Heart left ventricle (tissue), 16 donors: ENCODE measurements at regions not wholly inside any gene's neighbourhood (a gene's known extent, or its start where the extent isn't known, plus 50 kb on each side); places are given as distances from the start of the nearest gene placed in this dataset.

Source experiments
- ATAC-seq, 4 donors: fragments of 200-7000 bp; cut with Tn5 transposase; one replicate each; pipeline ENCODE4 v1.9.1; 2020 to 2022; ENCODE audit warnings: moderate library complexity in 4 of 4, mild to moderate bottlenecking in 3 of 4, moderate number of reproducible peaks in 1 of 4
- DNase-seq, 5 donors: peaks; one replicate each; pipeline ENCODE4 v3.0.0-alpha.2; 2020
- H3K27ac ChIP-seq, 12 donors: fragments of 200-600 bp; sonication (generic) in 4 of 12; one replicate each; pipeline versions ENCODE4 v1.5.0 to v1.8.0; 2016 to 2022; ENCODE audit warnings: mild to moderate bottlenecking in 2 of 12
- H3K27me3 ChIP-seq, 9 donors: fragments of 200-600 bp; sonication (generic) in 2 of 9; one replicate each; pipeline versions ENCODE4 v1.5.1 to v1.8.0; 2016 to 2022; ENCODE audit warnings: mild to moderate bottlenecking in 3 of 9
- H3K36me3 ChIP-seq, 9 donors: fragments of 200-600 bp; sonication (generic) in 2 of 9; one replicate each; pipeline versions ENCODE4 v1.5.0 to v1.8.0; 2018 to 2022; ENCODE audit warnings: mild to moderate bottlenecking in 2 of 9
- H3K4me1 ChIP-seq, 12 donors: fragments of 200-600 bp; sonication (generic) in 4 of 12; one replicate each; pipeline versions ENCODE4 v1.5.0 to v1.8.0; 2016 to 2022; ENCODE audit warnings: mild to moderate bottlenecking in 3 of 12
- H3K4me3 ChIP-seq, 12 donors: fragments of 200-600 bp; sonication (generic) in 4 of 12; one replicate each; pipeline versions ENCODE4 v1.5.0 to v1.8.0; 2017 to 2022; ENCODE audit warnings: mild to moderate bottlenecking in 9 of 12, moderate library complexity in 4 of 12
- H3K9me3 ChIP-seq, 12 donors: fragments of 200-600 bp; sonication (generic) in 4 of 12; one replicate each; pipeline versions ENCODE4 v1.5.0 to v1.8.0; 2016 to 2022; ENCODE audit warnings: mild to moderate bottlenecking in 1 of 12
- POLR2A ChIP-seq, 2 donors: fragments of 450-650 bp; IDR thresholded peaks; one replicate each; pipeline ENCODE4 v1.6.1; 2017; ENCODE audit warnings: antibody characterized with exemption in 2 of 2, mild to moderate bottlenecking in 2 of 2, moderate library complexity in 2 of 2
- WGBS, 4 donors: extraction: QIAGEN DNeasy Blood & Tissue Kit in 2 of 4; methylation state at CpG; one replicate each; pipeline versions ENCODE4 v1.1.5 to v1.1.7; 2013 to 2018; 5-methylcytosine and 5-hydroxymethylcytosine counted together
- intact Hi-C, 10 donors: fragments of 100-400 bp; cut with DNase I; formaldehyde crosslinking; loops; one replicate each; pipeline versions ENCODE4 v1.11.1 to v1.14.2; 2022
- TF ChIP-seq, protein P1 (sequence below), 12 donors: fragments of 200-600 bp; sonication (generic) in 4 of 12; IDR thresholded peaks; one replicate each; pipeline versions ENCODE4 v1.5.0 to v1.8.0; 2018 to 2022; ENCODE audit warnings: antibody characterized with exemption in 12 of 12, mild to moderate bottlenecking in 5 of 12
- donor health status: ischemic (EF 13 %, LVEDD 7.1; RV severe dilation, severe dysfunction).
- donor health status: healthy with polysubstance abuse.
- donor health status: DM: no; HTN: yes; CAD: no.
- donor health status: DM: no; HTN: no; CAD: no.
- donor health status: ischemic (EF 25% LVEDD 6.9; RV normal size, moderate dysfunction).
- donor health status: ischemic (EF 25% LVEDD 5.7; RV mildly dilated, moderate dysfunction).
- donor health status: healthy.
- donor health status: DM: yes; HTN: yes; CAD: no.
- donor health status: ischemic (EF 35%, LVEDD 5.7; RV mildly dilated, moderate dysfunction).
- donor health status: nonischemic (EF 11% LVEDD 7.7; RV severe dilation, severe dysfunction).
- donor health status: DM: yes; HTN: yes; CAD: no.
- donor health status: PGD.
- donor health status: ischemic (EF 29% LVEDD 5.4; RV normal size, mild dysfunction).
- donor health status: nonischemic (EF 23%, LVEDD 6.1; RV moderate dilation, normal function).

DNA sequence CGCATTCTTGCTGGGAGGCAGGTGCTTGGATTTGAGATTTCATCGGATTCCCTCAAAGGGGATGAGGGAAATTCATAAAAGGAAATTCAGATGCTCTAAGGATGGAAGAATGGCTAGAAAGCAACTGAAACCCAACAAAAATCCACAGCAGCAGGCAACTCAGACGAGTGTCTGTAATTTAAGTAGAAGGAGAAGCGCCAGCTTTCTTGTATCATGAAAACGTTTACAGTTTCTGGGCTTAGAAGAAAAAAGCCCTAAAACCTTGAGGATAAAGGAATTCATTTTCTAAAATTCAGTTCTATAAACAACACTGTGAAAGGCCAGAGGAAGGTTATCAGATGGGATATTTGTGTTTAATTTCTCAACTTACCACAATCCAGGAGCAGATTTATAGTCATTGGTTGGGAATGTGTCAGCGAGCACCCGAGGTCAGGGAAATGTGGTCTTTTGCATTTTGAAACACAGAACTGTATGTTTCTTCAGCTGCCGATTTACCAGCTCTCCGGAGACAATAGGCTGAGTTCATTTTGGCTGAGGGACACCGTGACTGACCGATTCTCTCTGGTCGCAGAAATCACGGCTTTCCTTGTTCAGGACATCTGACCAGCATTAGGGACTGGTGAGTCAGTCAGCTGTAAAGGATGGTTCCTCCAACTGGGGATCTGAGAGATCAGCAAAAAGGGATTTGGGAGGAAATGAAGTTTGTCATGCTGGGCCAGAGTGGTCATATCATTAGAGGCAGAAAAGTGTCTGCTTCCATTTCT, 111.6 kb upstream of the ERRFI1 start:
- WGBS, 4 donors = 39 to 66% (median 64%) methylated on average over 13 of the region's 13 CpGs
- Histone ChIP-seq H3K36me3 (no peaks in the 10 kb centered on the region), H3K4me1 (peaks cover 0 to 32% (median 9%) of the 10 kb centered on the region in 12 donors), H3K4me3 (peak overlapping the region in 2 of 12 donors; percentile 1 to 21), H3K27ac (peak overlapping the region in 11 of 12 donors; percentile 37 to 79 (median 51)), H3K9me3 (no peaks in the 10 kb centered on the region), H3K27me3 (no peaks in the 10 kb centered on the region)
- ATAC-seq (peak; percentile 15 to 77 (median 68)), DNase-seq (peak in 4 of 5 donors; percentile 40 to 50 (median 46))
- no peak for TF ChIP-seq POLR2A (IDR thresholded peaks at IDR 0.05)
- TF ChIP-seq, protein P1, sequence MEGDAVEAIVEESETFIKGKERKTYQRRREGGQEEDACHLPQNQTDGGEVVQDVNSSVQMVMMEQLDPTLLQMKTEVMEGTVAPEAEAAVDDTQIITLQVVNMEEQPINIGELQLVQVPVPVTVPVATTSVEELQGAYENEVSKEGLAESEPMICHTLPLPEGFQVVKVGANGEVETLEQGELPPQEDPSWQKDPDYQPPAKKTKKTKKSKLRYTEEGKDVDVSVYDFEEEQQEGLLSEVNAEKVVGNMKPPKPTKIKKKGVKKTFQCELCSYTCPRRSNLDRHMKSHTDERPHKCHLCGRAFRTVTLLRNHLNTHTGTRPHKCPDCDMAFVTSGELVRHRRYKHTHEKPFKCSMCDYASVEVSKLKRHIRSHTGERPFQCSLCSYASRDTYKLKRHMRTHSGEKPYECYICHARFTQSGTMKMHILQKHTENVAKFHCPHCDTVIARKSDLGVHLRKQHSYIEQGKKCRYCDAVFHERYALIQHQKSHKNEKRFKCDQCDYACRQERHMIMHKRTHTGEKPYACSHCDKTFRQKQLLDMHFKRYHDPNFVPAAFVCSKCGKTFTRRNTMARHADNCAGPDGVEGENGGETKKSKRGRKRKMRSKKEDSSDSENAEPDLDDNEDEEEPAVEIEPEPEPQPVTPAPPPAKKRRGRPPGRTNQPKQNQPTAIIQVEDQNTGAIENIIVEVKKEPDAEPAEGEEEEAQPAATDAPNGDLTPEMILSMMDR (IDR thresholded peaks at IDR 0.05) = no peak
- intact Hi-C loops = loop anchor here in 1 of 10 donors (10.0 kb wide), 1 partner anchor 93 kb away; no protein-coding TSS in a partner anchor

DNA sequence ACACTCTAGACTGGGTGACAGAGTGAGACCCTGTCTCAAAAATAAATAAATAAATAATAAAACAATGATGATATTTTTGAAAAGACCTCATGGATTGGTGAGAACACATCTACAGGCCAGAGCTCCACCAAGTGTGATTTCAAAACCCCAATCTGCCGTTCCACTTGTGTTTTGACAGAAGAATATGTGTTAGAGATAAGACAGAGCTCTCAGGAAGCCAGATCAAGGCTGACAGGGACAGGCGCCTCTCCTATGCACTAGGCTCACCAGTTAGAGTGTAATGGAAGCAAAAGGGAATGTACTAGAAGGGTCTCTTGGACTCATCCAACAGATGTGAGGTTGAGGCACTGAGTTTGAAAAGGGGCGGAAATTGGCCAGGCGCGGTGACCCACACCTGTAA, 110.7 kb upstream of the ERRFI1 start:
- TF ChIP-seq POLR2A (IDR thresholded peaks at IDR 0.05) = no peak
- Histone ChIP-seq H3K9me3 (no peaks in the 10 kb centered on the region), H3K27ac (peak overlapping the region in 8 of 12 donors; percentile 5 to 79 (median 65)), H3K4me1 (peaks cover 0 to 35% (median 9%) of the 10 kb centered on the region in 12 donors), H3K27me3 (no peaks in the 10 kb centered on the region), H3K36me3 (no peaks in the 10 kb centered on the region), H3K4me3 (no peak overlapping the region)
- ATAC-seq = no peak
- 75 to 81% (median 77%) methylated on average over 5 of the region's 5 CpGs for WGBS, 4 donors
- DNase-seq = no peak
- intact Hi-C loops = loop anchor here in 1 of 10 donors (10.0 kb wide), 1 partner anchor 92 kb away; no protein-coding TSS in a partner anchor

DNA sequence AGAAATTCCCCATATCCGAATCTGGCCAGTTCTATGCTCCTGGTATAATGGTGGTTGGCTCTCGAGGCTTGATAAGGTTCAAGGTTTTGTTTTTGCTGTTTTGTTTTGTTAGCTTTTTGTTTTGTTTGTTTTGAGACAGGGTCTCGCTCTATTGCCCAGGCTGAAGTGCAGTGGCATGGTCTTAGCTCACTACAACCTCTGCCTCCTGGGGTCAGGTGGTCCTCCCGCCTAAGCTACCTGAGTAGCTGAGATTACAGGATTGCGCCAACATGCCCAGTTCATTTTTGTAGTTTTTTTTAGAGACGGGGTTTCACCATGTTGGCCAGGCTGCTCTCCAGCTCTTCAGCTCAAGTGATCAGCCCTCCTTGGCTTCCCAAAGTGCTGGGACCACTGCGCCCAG, 109.1 kb upstream of the ERRFI1 start:
- H3K27me3 ChIP-seq = no peaks in the 10 kb centered on the region
- WGBS, 4 donors = 84 to 86% (median 84%) methylated on average over 7 of the region's 7 CpGs
- H3K4me1 ChIP-seq = peaks cover 0 to 35% (median 9%) of the 10 kb centered on the region in 12 donors
- no peaks in the 10 kb centered on the region for H3K36me3 ChIP-seq
- H3K27ac ChIP-seq = peak overlapping the region in 7 of 12 donors; percentile 8 to 92 (median 74)
- DNase-seq (no peak), ATAC-seq (no peak)
- H3K9me3 ChIP-seq = no peaks in the 10 kb centered on the region
- intact Hi-C loops = loop anchor here in 1 of 10 donors (10.0 kb wide), 1 partner anchor 90 kb away; no protein-coding TSS in a partner anchor
- TF ChIP-seq POLR2A (IDR thresholded peaks at IDR 0.05) = no peak
- TF ChIP-seq, protein P1 (IDR thresholded peaks at IDR 0.05) = no peak
- H3K4me3 ChIP-seq = no peak overlapping the region

DNA sequence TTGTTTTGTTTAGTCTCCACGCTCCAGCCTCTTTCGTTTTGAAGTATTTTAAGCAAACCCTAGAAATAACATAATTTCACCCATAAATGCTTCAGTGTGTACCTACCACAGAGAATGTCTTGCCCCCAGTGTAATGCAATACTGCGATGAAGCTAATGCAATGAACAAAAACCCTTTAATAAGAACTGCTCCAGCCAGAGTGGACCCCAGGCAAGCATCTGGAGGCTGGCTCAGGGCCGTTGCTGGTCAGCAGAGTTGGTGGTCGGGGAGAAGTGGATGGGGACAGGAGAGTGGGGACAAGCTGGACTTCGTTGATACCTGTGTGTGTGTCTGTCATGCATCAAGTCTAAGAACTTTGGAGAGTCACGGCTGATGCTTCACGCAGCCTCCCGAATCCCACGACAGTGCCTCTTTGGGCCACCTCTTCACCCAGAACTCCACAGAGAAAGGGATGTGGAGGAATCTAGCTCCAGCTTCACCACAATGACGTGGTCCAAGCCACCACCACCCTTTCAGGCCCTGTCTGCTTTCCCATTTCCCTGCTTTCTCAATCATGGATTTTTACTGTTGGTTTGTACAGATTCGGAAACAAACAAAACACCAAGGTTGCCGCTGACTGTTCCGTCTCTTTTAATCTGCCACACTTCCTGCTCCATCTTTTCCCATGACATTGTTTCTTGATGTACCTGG, 108.6 kb upstream of the ERRFI1 start:
- Histone ChIP-seq H3K4me3 (peak overlapping the region in 6 of 12 donors; percentile 0 to 40 (median 4)), H3K36me3 (no peaks in the 10 kb centered on the region), H3K4me1 (peaks cover 0 to 35% (median 9%) of the 10 kb centered on the region in 12 donors), H3K27ac (peak overlapping the region; percentile 23 to 92 (median 72)), H3K9me3 (no peaks in the 10 kb centered on the region), H3K27me3 (no peaks in the 10 kb centered on the region)
- no peak for DNase-seq
- no peak for ATAC-seq
- no peak for TF ChIP-seq POLR2A (IDR thresholded peaks at IDR 0.05)
- TF ChIP-seq, protein P1 (IDR thresholded peaks at IDR 0.05) = no peak
- 76 to 85% (median 81%) methylated on average over 14 of the region's 14 CpGs for WGBS, 4 donors
- intact Hi-C loops = loop anchor here in 2 of 10 donors (5.0 to 10.0 kb wide), 2 partner anchors 83 to 90 kb away; no protein-coding TSS in a partner anchor
